Tibial nerve (tissue), 4 donors: ENCODE measurements at regions not wholly inside any gene's neighbourhood (a gene's known extent, or its start where the extent isn't known, plus 50 kb on each side); places are given as distances from the start of the nearest gene placed in this dataset.

Experiments used
- DNase-seq, 2 donors: peaks; one replicate each; pipeline ENCODE4 v3.0.0-alpha.2; 2019; ENCODE audit warnings: low spot score in 2 of 2
- H3K27ac ChIP-seq, 4 donors: fragments of 200-600 bp; sonication (generic) in 3 of 4; one replicate each; pipeline ENCODE4 v1.5.1; 2017 to 2019; ENCODE audit warnings: mild to moderate bottlenecking in 1 of 4
- H3K27me3 ChIP-seq, 2 donors: fragments of 200-600 bp; sonication (generic) in 1 of 2; one replicate each; pipeline versions ENCODE4 v1.5.1 to v1.6.0; 2017 to 2019
- H3K36me3 ChIP-seq, 3 donors: fragments of 200-600 bp; sonication (generic); one replicate each; pipeline ENCODE4 v1.5.1; 2018 to 2019
- H3K4me1 ChIP-seq, 4 donors: fragments of 200-600 bp; sonication (generic) in 3 of 4; one replicate each; pipeline ENCODE4 v1.5.1; 2017 to 2019
- H3K4me3 ChIP-seq, 4 donors: fragments of 200-600 bp; sonication (generic) in 3 of 4; one replicate each; pipeline ENCODE4 v1.5.1; 2017 to 2019; ENCODE audit warnings: mild to moderate bottlenecking in 1 of 4, moderate library complexity in 1 of 4
- H3K9me3 ChIP-seq, 4 donors: fragments of 200-600 bp; sonication (generic) in 3 of 4; one replicate each; pipeline ENCODE4 v1.5.1; 2017 to 2019
- EP300 ChIP-seq, 2 donors: sonication (generic); formaldehyde crosslinking; IDR thresholded peaks; one replicate each; pipeline ENCODE4 v1.6.1; 2017; ENCODE audit warnings: antibody characterized with exemption in 2 of 2, mild to moderate bottlenecking in 1 of 2
- POLR2A ChIP-seq, 2 donors: fragments of 450-650 bp; IDR thresholded peaks; one replicate each; pipeline ENCODE4 v1.6.1; 2017; ENCODE audit warnings: antibody characterized with exemption in 2 of 2, mild to moderate bottlenecking in 2 of 2, moderate library complexity in 2 of 2
- WGBS, 2 donors: methylation state at CpG; one replicate each; pipeline ENCODE4 v1.1.5; 2018; 5-methylcytosine and 5-hydroxymethylcytosine counted together
- TF ChIP-seq, protein P1 (sequence below), 5 experiments: fragments of 200-600 bp in 3 of 5; fragments of 450-650 bp in 2 of 5; sonication (generic) in 3 of 5; IDR thresholded peaks; one replicate each; pipeline ENCODE4 v1.5.1; 2016 to 2019; ENCODE audit warnings: antibody characterized with exemption in 5 of 5, mild to moderate bottlenecking in 3 of 5, moderate library complexity in 2 of 5

- H3K4me3 ChIP-seq, result no peak overlapping the region
- no peaks in the 10 kb centered on the region for H3K4me1 ChIP-seq
- no peak overlapping the region for H3K27ac ChIP-seq
- DNase-seq, result no peak
- no peaks in the 10 kb centered on the region for H3K36me3 ChIP-seq
- H3K9me3 ChIP-seq, result no peaks in the 10 kb centered on the region
- 88 to 97% methylated on average over 2 of the region's 2 CpGs for WGBS, 2 donors
- no peaks in the 10 kb centered on the region for H3K27me3 ChIP-seq
- TF ChIP-seq POLR2A (IDR thresholded peaks at IDR 0.05) (no peak), EP300 (IDR thresholded peaks at IDR 0.05) (no peak)
- TF ChIP-seq, protein P1, sequence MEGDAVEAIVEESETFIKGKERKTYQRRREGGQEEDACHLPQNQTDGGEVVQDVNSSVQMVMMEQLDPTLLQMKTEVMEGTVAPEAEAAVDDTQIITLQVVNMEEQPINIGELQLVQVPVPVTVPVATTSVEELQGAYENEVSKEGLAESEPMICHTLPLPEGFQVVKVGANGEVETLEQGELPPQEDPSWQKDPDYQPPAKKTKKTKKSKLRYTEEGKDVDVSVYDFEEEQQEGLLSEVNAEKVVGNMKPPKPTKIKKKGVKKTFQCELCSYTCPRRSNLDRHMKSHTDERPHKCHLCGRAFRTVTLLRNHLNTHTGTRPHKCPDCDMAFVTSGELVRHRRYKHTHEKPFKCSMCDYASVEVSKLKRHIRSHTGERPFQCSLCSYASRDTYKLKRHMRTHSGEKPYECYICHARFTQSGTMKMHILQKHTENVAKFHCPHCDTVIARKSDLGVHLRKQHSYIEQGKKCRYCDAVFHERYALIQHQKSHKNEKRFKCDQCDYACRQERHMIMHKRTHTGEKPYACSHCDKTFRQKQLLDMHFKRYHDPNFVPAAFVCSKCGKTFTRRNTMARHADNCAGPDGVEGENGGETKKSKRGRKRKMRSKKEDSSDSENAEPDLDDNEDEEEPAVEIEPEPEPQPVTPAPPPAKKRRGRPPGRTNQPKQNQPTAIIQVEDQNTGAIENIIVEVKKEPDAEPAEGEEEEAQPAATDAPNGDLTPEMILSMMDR (IDR thresholded peaks at IDR 0.05), result no peak
These were observed 304.3 kb downstream of the NUAK1 start for GRCh38 chr12:105834496-105834895.

- Histone ChIP-seq H3K4me1 (no peaks in the 10 kb centered on the region), H3K36me3 (no peaks in the 10 kb centered on the region), H3K27ac (no peak overlapping the region), H3K4me3 (no peak overlapping the region), H3K27me3 (no peaks in the 10 kb centered on the region), H3K9me3 (no peaks in the 10 kb centered on the region)
- no peak for DNase-seq
- WGBS, 2 donors, result 78 to 100% methylated on average over 4 of the region's 4 CpGs
- TF ChIP-seq POLR2A (IDR thresholded peaks at IDR 0.05), result no peak
- no peak for TF ChIP-seq EP300 (IDR thresholded peaks at IDR 0.05)
- TF ChIP-seq, protein P1 (IDR thresholded peaks at IDR 0.05), result no peak
These were observed 303.0 kb downstream of the NUAK1 start for GRCh38 chr12:105835580-105836241.

- no peak overlapping the region for H3K4me3 ChIP-seq
These were observed 302.5 kb downstream of the NUAK1 start for GRCh38 chr12:105836242-105836622.

GRCh38 chr12:105839629-105840127 is 299.1 kb downstream of the NUAK1 start:
- TF ChIP-seq EP300 (IDR thresholded peaks at IDR 0.05) (no peak), POLR2A (IDR thresholded peaks at IDR 0.05) (no peak)
- TF ChIP-seq, protein P1 (IDR thresholded peaks at IDR 0.05), result no peak
- H3K4me3 ChIP-seq, result no peak overlapping the region
- H3K36me3 ChIP-seq, result no peaks in the 10 kb centered on the region
- H3K27ac ChIP-seq, result no peak overlapping the region
- H3K9me3 ChIP-seq, result no peaks in the 10 kb centered on the region
- WGBS, 2 donors, result 88 to 91% methylated on average over 4 of the region's 4 CpGs
- peaks cover 0 to 12% (median 0%) of the 10 kb centered on the region in 4 donors for H3K4me1 ChIP-seq
- H3K27me3 ChIP-seq, result no peaks in the 10 kb centered on the region
- DNase-seq, result no peak

More at GRCh38 chr12:105836242-105836622, 302.5 kb downstream of the NUAK1 start:
- no peak for TF ChIP-seq POLR2A (IDR thresholded peaks at IDR 0.05)
- TF ChIP-seq, protein P1 (IDR thresholded peaks at IDR 0.05), result no peak
- TF ChIP-seq EP300 (IDR thresholded peaks at IDR 0.05), result no peak
- WGBS, 2 donors, result 88 to 92% methylated on average over 2 of the region's 2 CpGs
- H3K9me3 ChIP-seq, result no peaks in the 10 kb centered on the region
- no peaks in the 10 kb centered on the region for H3K4me1 ChIP-seq
- no peaks in the 10 kb centered on the region for H3K27me3 ChIP-seq
- DNase-seq, result no peak
- no peak overlapping the region for H3K27ac ChIP-seq
- H3K36me3 ChIP-seq, result no peaks in the 10 kb centered on the region

DNA sequence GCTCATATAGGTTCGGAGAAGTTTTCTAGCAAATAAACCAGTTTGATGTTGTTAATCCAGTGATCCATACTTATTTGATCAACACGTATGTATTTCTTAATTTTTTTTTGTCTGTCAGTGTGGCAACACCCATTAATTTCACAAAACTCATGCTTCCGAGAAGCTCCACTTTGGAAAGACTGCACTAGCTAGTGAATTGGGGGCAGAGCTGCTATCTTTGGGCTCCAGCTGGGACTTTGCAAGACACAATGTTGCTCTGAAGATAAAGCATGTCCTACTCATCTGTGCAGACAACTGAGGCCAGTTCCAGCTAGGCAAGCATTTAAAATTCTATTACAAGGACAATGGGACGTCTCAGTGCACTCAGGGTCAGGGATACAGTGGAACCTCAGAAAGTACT is 298.4 kb downstream of the NUAK1 start:
- 87% methylated on average over 4 of the region's 4 CpGs for WGBS, 2 donors

More for the DNA sequence above, 298.4 kb downstream of the NUAK1 start:
- Histone ChIP-seq H3K9me3 (no peaks in the 10 kb centered on the region), H3K27ac (no peak overlapping the region), H3K27me3 (no peaks in the 10 kb centered on the region), H3K4me1 (peaks cover 0 to 12% (median 0%) of the 10 kb centered on the region in 4 donors), H3K36me3 (no peaks in the 10 kb centered on the region), H3K4me3 (no peak overlapping the region)
- no peak for TF ChIP-seq POLR2A (IDR thresholded peaks at IDR 0.05)
- TF ChIP-seq, protein P1 (IDR thresholded peaks at IDR 0.05), result no peak
- TF ChIP-seq EP300 (IDR thresholded peaks at IDR 0.05), result no peak
- DNase-seq, result no peak
